ENCODE measurements at regions not wholly inside any gene's neighbourhood (a gene's known extent, or its start where the extent isn't known, plus 50 kb on each side); places are given as distances from the start of the nearest gene placed in this dataset.

GRCh38 chr3:22928216-22929110, 274.7 kb upstream of the UBE2E2 start:
- Histone ChIP-seq H3K36me3 (ENCODE audit: control insufficient read depth, insufficient read depth, low read length) (no peaks in the 10 kb centered on the region), H3K4me3 (replicated peaks; ENCODE audit: low read depth, low read length) (no peak overlapping the region), H3K27me3 (replicated peaks; ENCODE audit: control insufficient read depth, insufficient read depth, low read length) (no peaks in the 10 kb centered on the region)
- no peak for TF ChIP-seq CTCF (IDR thresholded peaks at IDR 0.05; ENCODE audit: insufficient read depth, low read length, poor library complexity, severe bottlenecking)
- DNase-seq (ENCODE audit: extremely low read depth, insufficient read length), result no peak

DNA sequence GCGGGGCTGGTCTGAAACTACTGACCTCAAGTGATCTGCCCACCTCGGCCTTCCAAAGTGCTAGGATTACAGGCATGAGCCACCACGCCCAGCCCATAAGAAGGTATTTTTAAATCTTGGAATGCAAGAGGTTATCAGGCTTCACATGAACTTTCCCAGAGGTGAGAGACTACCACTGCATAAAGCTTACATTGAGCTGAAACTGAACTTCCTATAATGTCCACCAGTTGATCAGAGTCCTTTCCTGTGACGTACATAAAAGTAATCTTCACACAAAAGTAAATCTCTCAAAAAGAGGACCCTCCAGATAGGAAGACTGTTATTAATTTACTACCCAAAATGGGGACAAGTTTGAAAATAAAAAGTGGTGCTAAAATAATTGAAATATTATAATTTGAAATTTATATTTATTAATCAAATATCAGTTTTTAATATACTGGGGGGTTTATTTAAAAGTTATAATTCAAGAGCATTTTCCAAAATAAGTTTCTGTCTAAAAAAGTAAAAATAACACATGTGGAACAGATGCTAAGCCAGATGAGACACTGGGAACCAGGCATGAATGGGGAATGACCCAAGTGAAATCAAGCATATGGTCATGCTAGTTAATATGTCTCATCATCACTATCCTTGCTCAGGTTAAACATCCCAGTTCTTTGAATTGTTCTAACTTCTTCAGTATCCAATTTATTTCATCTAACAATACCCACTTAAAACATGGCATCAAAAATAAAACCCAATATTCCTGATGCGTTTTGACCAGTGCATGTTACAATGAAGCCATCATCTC, 269.9 kb upstream of the UBE2E2 start:
- Histone ChIP-seq H3K27me3 (replicated peaks; ENCODE audit: control insufficient read depth, insufficient read depth, low read length) (no peaks in the 10 kb centered on the region; the same call in 1 of the 2 replicates), H3K36me3 (ENCODE audit: control insufficient read depth, insufficient read depth, low read length) (no peaks in the 10 kb centered on the region), H3K4me3 (replicated peaks; ENCODE audit: low read depth, low read length) (no peak overlapping the region)
- DNase-seq (ENCODE audit: extremely low read depth, insufficient read length), result no peak
- no peak for TF ChIP-seq CTCF (IDR thresholded peaks at IDR 0.05; ENCODE audit: insufficient read depth, low read length, poor library complexity, severe bottlenecking)

DNA sequence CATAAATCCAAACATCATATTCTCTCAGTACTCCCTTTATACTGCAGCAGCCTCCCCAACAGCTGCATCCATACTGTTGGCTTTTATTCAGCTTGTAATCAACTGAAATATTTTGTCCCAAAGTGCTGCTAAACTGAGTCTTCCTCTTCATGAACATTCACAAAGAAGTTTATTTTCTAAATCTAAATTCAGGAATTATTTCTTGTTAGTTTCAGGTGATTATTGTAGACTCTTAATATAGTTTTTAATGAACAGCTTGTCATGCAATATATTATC, 269.3 kb upstream of the UBE2E2 start:
- H3K4me3 ChIP-seq (replicated peaks; ENCODE audit: low read depth, low read length), result no peak overlapping the region
- DNase-seq (ENCODE audit: extremely low read depth, insufficient read length), result no peak
- no peaks in the 10 kb centered on the region for H3K36me3 ChIP-seq (ENCODE audit: control insufficient read depth, insufficient read depth, low read length)
- H3K27me3 ChIP-seq (replicated peaks; ENCODE audit: control insufficient read depth, insufficient read depth, low read length), result no peaks in the 10 kb centered on the region; the same call in 1 of the 2 replicates
- TF ChIP-seq CTCF (IDR thresholded peaks at IDR 0.05; ENCODE audit: insufficient read depth, low read length, poor library complexity, severe bottlenecking), result no peak

DNA sequence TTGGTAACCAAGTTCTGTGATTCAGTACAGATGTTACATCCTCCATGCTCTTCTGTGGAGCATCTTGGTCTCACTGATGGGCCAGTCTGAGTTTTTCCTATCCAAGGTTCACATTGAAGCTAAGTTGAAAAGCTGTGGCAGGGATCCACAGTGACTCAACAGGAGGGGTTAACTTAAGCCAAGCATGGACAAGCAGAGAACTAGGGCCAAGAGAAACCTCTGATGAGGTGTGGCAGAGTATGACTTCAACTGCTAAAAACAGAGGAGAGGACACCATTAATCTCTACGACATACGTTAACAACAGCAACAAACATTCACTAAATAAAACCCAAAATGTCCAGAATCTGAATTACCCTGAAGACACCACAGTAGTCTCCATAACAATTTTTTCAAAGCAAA, 268.1 kb upstream of the UBE2E2 start:
- no peak for DNase-seq (ENCODE audit: extremely low read depth, insufficient read length)
- Histone ChIP-seq H3K27me3 (replicated peaks; ENCODE audit: control insufficient read depth, insufficient read depth, low read length) (no peaks in the 10 kb centered on the region; the same call in 1 of the 2 replicates), H3K4me3 (replicated peaks; ENCODE audit: low read depth, low read length) (no peak overlapping the region), H3K36me3 (ENCODE audit: control insufficient read depth, insufficient read depth, low read length) (no peaks in the 10 kb centered on the region)
- no peak for TF ChIP-seq CTCF (IDR thresholded peaks at IDR 0.05; ENCODE audit: insufficient read depth, low read length, poor library complexity, severe bottlenecking)

GRCh38 chr3:22937536-22937935, 265.6 kb upstream of the UBE2E2 start:
- DNase-seq (ENCODE audit: extremely low read depth, insufficient read length), result no peak
- no peak for TF ChIP-seq CTCF (IDR thresholded peaks at IDR 0.05; ENCODE audit: insufficient read depth, low read length, poor library complexity, severe bottlenecking)
- Histone ChIP-seq H3K36me3 (ENCODE audit: control insufficient read depth, insufficient read depth, low read length) (no peaks in the 10 kb centered on the region), H3K27me3 (replicated peaks; ENCODE audit: control insufficient read depth, insufficient read depth, low read length) (no peaks in the 10 kb centered on the region; the same call in 1 of the 2 replicates), H3K4me3 (replicated peaks; ENCODE audit: low read depth, low read length) (no peak overlapping the region)
